T47D (cell line): ENCODE measurements at regions not wholly inside any gene's neighbourhood (a gene's known extent, or its start where the extent isn't known, plus 50 kb on each side); places are given as distances from the start of the nearest gene placed in this dataset.

Experiments
- DNase-seq, 2 experiments: peaks; one replicate each; pipeline versions ENCODE4 v3.0.0 to v3.0.0-alpha.2; 2011 to 2012; ENCODE audit warnings: low read depth in 1 of 2, low spot score in 1 of 2
- JUND ChIP-seq: IDR thresholded peaks from 2 replicates; pipeline ENCODE4 v1.6.1; 2012; ENCODE audit warnings: low read depth
- in situ Hi-C: cut with HindIII; loops from 2 replicates; pipeline ENCODE4 v1.10.0; 2016; ENCODE audit warnings: low sequenced_read_pairs, low pct_unique_long_range_greater_than_20kb

- DNase-seq = no peak
- no peak for TF ChIP-seq JUND
- in situ Hi-C loops = no loop called here
These were observed 143.3 kb downstream of the ZFP36L2 start for GRCh38 chr2:43082903-43083677.

DNA sequence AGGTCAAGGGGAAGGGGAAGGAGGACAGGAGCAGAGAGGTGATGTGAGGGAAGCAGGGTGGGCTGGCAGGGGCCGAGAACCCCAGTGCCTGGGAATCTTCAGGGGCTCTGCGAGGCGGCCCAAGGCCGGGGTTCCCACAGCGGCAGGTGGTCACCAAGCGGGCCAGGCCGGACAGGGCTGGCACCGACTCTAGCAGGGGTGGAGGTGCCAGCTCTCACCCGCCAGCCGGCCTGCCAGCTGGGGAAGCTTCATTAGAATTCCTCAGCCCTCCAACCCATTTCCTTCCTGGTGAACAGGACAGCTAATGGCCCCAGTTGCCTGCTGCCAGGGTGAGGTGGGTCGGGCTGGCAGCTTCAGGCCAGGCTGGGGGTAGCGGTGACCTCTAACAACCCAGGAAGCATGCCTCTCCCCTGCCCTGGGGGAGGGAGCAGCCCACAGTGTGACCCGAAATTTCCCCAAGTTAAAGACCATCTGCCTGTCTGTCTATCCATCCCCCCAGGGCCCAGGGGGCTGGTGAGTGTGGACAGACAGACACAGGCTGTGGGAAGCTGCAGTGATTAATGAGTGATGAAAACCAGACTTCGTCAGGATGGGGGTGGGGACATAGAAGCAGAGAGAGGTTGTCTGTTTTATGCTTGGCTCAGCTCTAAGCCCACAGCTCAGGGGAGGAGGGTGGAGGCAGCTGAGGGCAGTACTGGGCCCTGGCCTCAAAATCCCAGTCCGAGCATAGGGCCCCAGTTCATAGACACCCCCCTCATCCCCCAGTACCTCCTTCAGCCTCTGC is 144.1 kb downstream of the ZFP36L2 start:
- TF ChIP-seq JUND = no peak
- DNase-seq = no peak
- in situ Hi-C loops = no loop called here

GRCh38 chr2:43081131-43081765 is 145.2 kb downstream of the ZFP36L2 start:
- DNase-seq = no peak
- in situ Hi-C loops = no loop called here
- no peak for TF ChIP-seq JUND

GRCh38 chr2:43080571-43081021 is 145.8 kb downstream of the ZFP36L2 start:
- no peak for DNase-seq
- TF ChIP-seq JUND = no peak
- in situ Hi-C loops = no loop called here

DNA sequence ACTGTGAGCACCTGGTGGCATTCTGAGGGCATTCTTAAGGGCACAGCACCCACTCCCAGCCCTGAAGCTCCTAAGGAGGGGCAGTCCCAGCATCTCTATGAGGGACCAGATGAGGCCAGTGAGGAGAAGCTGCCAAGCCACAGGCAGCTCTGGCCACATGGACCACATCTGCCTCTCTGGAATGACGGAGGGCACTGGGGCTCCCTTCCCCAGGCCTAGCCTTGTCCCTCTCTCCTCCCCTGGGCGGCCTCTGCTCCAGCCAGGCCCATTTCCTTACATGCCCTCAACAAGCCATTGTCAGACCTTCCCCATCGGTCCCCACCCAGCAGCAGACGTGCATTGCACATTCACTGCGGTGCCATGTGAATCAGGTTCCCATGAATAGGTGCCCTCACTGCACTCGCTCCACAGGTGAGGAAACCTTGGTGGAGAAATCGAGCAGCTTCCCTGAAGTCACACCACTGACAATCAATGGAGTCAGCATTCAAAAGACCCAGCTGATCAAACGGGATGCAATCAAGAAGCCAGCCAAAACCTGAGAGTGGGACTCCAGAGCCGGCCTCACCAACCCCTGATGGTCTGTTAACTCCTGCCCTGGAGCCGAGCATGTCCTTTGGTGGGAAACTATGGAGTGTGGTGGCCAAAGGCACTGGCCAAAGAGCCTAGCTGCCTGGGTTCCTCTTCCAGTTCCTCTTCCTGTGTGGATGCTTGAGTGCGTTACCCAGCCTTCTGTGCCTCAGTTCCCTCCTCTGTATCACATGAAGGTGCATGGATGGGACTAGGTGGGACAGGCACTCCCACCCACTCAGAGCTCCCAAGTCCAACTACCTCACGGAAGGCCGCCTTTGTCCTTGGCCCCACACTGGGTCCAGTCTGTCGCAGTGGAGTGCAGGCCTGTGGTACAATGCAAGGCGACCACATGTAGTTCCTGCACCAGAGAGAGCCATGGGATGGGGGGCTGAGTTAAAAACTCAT is 147.3 kb downstream of the ZFP36L2 start:
- DNase-seq = no peak
- in situ Hi-C loops = no loop called here
- TF ChIP-seq JUND = no peak

DNA sequence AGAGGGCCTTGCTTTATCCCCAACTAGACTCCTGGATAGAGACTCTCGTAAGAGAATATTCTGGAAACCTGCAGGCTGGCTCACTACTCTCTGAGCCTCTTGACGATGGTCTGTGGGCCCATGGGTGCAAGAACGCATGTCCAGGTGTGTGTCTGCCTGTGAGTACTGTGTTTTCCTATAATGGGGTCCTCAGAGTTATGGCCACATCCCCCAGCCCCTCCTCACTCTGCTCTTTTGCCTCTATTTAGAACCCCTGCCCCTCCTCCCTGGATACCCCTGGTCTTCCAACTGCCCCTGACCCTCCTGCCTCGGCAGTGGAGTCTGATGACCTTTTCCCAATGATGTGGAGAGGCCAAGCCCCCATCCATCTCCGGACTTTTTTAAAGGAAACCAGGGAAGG is 148.1 kb downstream of the ZFP36L2 start:
- no peak for DNase-seq
- TF ChIP-seq JUND = no peak
- in situ Hi-C loops = no loop called here

DNA sequence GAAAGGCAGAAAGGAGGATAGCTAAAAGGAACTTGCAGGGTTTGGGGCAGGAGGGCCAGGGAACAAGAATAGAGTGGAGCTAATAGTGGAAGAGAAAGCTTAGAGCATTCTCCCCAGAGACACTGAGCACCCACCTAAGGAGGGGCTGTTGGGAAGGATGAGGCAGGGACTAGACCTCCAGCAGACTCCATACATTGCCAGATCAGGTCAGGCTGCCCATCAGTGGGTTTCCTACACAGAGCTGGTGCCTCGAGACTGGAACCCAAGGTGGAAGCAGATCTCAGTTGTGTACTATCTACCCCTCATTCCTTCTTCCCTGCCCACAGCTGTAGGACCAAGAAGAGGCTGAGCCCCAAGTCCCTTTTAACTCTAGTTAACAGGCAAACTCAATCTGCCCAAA is 148.5 kb downstream of the ZFP36L2 start:
- TF ChIP-seq JUND = no peak
- in situ Hi-C loops = no loop called here
- no peak for DNase-seq

- in situ Hi-C loops = no loop called here
- TF ChIP-seq JUND = no peak
These were observed 149.7 kb downstream of the ZFP36L2 start for GRCh38 chr2:43076676-43077075.

GRCh38 chr2:43075811-43076585 is 150.4 kb downstream of the ZFP36L2 start:
- DNase-seq = no peak
- no peak for TF ChIP-seq JUND
- in situ Hi-C loops = no loop called here

More at GRCh38 chr2:43076676-43077075, 149.7 kb downstream of the ZFP36L2 start:
- DNase-seq = no peak

DNA sequence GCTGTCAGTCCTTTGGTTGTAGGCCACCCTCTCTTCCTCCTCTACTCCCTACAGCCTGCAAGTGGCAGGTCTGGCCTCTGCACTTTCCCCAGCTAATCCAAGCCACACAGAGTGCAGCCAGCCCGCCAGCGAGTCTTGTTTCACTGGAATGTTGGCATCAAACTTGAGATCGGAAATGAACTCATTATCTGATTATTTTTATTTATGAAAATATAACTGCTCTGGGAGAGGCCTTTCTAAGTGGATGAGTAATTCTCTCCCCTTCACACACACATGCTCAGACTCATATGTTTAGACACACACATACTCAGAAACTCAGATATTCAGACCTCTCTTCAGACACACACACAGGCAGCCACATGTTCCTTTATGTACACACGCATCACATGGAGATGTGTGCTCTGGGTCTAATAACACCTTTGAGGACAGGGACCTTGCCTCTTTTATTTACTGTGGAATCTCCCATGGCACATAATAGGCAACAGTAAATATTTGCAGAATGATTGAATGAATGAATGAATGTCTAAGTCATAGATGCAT is 151.3 kb downstream of the ZFP36L2 start:
- peak; percentile 32 to 39 for DNase-seq
- no peak for TF ChIP-seq JUND

GRCh38 chr2:43074592-43075053 is 151.8 kb downstream of the ZFP36L2 start:
- in situ Hi-C loops = no loop called here
- TF ChIP-seq JUND = no peak
- DNase-seq = no peak

More for the DNA sequence above, 151.3 kb downstream of the ZFP36L2 start:
- in situ Hi-C loops = no loop called here
